ENCODE measurements at regions not wholly inside any gene's neighbourhood (a gene's known extent, or its start where the extent isn't known, plus 50 kb on each side); places are given as distances from the start of the nearest gene placed in this dataset.

DNA sequence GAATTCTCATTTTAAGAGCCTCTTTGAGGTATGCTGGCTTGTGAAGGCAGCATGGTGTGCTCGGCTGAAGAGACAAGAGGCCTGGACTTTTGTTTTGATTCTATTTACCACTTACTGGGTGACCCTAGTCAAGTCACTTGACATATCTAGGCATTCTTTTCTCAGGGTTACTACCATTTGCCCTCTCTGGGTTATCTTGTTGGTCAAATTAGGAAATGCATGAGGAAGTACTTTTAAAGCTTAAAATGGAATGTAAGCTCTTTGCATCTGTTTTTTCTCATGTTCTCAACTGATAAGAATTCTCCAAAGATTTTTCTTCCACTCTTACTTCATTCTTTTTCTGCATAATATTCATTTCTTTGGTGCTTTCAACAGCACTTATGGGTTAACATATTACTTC, 173.1 kb downstream of the PLK2 start:
- TF ChIP-seq, protein P1, sequence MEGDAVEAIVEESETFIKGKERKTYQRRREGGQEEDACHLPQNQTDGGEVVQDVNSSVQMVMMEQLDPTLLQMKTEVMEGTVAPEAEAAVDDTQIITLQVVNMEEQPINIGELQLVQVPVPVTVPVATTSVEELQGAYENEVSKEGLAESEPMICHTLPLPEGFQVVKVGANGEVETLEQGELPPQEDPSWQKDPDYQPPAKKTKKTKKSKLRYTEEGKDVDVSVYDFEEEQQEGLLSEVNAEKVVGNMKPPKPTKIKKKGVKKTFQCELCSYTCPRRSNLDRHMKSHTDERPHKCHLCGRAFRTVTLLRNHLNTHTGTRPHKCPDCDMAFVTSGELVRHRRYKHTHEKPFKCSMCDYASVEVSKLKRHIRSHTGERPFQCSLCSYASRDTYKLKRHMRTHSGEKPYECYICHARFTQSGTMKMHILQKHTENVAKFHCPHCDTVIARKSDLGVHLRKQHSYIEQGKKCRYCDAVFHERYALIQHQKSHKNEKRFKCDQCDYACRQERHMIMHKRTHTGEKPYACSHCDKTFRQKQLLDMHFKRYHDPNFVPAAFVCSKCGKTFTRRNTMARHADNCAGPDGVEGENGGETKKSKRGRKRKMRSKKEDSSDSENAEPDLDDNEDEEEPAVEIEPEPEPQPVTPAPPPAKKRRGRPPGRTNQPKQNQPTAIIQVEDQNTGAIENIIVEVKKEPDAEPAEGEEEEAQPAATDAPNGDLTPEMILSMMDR (IDR thresholded peaks at IDR 0.05; ENCODE audit: low read length, missing control alignments) = no peak
- no peak overlapping the region for H3K4me3 ChIP-seq (replicated peaks; ENCODE audit: low read depth, low read length)
- DNase-seq (ENCODE audit: low read depth) = no peak

DNA sequence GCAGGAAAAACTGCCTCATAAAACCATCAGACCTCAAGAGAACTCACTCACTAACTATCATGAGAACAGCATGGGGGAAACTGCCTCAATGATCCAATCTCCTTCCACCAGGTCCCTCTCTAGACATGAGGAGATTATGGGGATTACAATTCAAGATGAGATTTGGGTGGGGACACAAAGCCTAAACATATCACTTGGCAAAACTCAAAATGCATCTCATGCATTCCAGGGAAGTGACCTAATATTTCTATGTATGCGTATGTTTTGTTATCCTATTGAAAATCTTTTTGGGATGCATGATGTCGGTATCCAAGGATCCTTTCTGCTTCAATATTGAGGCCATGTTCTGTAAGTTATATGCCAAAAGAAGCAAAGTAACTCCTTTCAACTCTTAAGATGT, 174.0 kb downstream of the PLK2 start:
- TF ChIP-seq, protein P1 (IDR thresholded peaks at IDR 0.05; ENCODE audit: low read length, missing control alignments) = no peak
- no peak for DNase-seq (ENCODE audit: low read depth)
- no peak overlapping the region for H3K4me3 ChIP-seq (replicated peaks; ENCODE audit: low read depth, low read length)

DNA sequence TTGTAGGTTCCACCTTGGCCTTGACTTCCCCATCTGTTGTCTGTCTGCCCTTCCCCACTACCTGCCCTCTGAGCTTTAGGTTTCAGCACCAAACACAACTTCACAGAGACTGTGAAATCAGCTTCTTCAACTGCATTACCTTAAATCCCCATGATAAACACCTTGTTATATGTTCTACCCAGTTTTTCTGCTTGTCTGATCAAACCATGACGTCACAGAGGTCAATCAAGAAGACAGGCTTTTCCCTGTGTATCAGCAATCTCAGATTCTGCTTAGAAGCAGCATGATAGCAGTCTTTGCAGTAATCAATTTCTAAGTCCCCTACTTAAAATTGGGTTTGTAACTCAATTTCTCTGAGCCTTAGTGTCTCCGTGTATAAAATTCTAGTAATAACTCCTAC, 175.0 kb downstream of the PLK2 start:
- no peak overlapping the region for H3K4me3 ChIP-seq (replicated peaks; ENCODE audit: low read depth, low read length)
- TF ChIP-seq, protein P1 (IDR thresholded peaks at IDR 0.05; ENCODE audit: low read length, missing control alignments) = no peak

DNA sequence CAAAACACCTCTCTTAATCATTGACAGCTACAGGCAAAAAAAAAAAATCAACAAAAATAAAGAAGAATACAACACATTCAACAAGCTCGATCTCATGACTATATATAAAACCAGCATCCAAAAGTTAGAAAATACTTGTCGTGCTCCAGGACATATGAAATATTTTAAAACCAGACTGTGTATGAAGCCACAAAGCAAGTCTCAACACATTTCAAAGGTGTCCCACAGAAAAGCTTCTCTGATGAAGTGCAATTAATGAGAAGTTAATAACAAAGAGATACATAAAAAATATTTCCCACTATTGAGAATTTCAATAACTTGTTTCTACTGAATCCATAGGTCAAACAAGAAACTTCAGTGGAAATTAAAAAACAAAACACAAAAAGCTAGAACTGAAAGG, 178.7 kb downstream of the PLK2 start:
- no peak for DNase-seq (ENCODE audit: low read depth)
- TF ChIP-seq, protein P1 (IDR thresholded peaks at IDR 0.05; ENCODE audit: low read length, missing control alignments) = no peak
- no peak overlapping the region for H3K4me3 ChIP-seq (replicated peaks; ENCODE audit: low read depth, low read length)

More for the DNA sequence above, 175.0 kb downstream of the PLK2 start:
- DNase-seq (ENCODE audit: low read depth) = no peak

DNA sequence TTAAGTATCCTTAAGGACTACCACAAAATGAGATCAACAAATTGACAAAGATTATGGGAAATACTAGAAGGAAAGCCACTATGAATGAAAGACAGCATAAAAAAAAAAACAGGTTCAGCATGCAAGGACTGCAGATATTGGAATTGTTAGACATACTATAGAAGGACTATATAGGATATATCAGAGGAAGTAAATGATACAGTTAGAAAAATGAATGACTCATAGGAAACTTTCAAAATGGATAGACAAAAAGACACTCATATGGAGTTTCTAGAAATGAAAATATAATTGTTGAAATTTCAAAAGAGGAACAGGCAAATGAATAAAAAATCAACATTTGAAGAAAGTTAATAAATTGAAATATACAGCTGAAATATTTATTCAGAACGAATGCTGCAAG, 180.6 kb downstream of the PLK2 start:
- DNase-seq (ENCODE audit: low read depth) = no peak
- TF ChIP-seq, protein P1 (IDR thresholded peaks at IDR 0.05; ENCODE audit: low read length, missing control alignments) = no peak
- H3K4me3 ChIP-seq (replicated peaks; ENCODE audit: low read depth, low read length) = no peak overlapping the region

DNA sequence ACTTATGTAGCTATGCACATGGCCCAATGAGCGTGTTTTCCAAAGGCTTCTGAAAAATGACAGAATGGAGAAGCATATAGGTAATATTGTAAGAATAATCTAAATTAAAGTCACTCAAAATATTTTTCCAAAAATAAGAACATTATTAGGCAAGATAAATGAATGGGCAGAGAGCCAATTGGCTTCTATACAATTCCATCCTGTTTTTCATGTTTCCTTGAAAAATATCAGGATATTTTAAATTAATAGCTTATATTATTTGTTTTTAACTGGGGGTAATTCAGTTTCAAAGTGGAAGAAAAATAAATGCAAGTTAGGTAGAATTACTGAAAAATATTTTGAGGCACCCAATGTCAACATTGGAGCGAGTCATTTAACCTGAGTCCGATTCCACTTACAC, 183.5 kb downstream of the PLK2 start:
- TF ChIP-seq, protein P1 (IDR thresholded peaks at IDR 0.05; ENCODE audit: low read length, missing control alignments) = no peak
- H3K4me3 ChIP-seq (replicated peaks; ENCODE audit: low read depth, low read length) = no peak overlapping the region
- DNase-seq (ENCODE audit: low read depth) = no peak

DNA sequence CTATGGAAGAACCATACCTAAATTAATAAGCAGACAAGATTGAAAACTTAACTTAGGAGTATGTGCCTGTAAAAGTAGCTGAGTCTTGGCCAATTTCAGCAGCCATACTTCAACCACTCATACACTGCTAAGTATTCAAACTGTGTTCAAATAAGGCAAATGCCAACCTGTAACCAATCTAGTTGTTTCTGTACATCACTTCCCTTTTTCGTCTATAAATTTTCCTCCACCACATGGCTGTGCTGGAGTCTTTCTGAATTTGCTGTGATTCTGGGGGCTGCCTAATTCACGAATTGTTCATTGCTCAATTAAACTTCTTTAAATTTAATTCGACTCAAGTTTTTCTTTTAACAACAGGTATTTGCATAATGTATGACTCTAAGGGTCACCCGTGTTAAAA, 184.4 kb downstream of the PLK2 start:
- H3K4me3 ChIP-seq (replicated peaks; ENCODE audit: low read depth, low read length) = no peak overlapping the region
- TF ChIP-seq, protein P1 (IDR thresholded peaks at IDR 0.05; ENCODE audit: low read length, missing control alignments) = no peak
- no peak for DNase-seq (ENCODE audit: low read depth)
